IPS-11a (cell line): ENCODE measurements at regions not wholly inside any gene's neighbourhood (a gene's known extent, or its start where the extent isn't known, plus 50 kb on each side); places are given as distances from the start of the nearest gene placed in this dataset.

Experiments
- H3K4me3 ChIP-seq: one replicate; pipeline ENCODE4 v1.5.1; 2013; ENCODE audit warnings: low read depth, low read length, control low read depth

DNA sequence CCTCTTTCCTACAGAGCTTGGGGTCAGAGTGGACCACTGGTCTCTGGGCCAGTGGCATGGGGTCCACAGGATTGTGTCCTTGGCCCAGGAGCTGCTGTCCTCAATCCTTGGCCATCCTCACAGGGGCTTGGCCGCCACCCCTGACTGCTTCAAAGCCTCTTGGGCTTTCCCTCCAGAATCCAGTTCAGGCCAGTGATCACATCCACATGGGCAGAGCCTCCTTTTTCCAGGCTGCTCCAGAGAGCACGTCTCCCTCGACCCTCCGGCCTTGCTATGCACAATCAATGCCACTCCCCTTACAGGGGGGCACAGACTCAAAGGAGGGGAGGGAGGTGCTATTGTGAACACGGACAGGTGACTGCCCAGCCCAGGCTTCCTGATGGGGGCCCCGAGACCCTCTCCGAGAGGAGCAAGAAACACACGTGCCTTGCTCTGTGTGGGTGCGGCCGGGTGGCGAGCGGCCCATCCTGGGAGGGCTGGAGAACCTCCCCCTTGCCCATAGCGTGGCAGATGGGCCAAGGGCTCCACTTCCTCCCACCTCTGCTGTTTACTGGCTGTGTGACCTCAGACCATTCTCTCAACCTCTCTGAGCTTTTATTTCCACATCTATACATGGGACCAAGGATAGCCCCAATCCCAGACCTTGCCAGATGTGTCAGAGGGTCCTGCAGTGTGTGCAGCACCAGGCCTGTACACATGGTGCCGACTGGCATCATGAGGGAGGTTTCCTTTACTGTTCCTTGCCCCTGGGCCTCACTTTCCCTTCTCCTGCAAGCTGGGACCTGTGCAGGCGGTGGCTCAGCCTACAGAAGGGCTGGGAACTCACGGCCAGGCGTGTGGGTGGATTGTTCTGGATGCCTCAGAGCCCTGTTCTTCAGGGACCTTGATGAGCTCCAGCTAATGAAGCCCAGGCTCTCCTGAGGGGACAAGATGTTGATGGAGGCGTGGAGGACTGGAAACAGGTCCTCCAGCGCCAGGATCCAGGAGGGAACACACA, 229.0 kb upstream of the GSE1 start:
- no peak overlapping the region for H3K4me3 ChIP-seq

DNA sequence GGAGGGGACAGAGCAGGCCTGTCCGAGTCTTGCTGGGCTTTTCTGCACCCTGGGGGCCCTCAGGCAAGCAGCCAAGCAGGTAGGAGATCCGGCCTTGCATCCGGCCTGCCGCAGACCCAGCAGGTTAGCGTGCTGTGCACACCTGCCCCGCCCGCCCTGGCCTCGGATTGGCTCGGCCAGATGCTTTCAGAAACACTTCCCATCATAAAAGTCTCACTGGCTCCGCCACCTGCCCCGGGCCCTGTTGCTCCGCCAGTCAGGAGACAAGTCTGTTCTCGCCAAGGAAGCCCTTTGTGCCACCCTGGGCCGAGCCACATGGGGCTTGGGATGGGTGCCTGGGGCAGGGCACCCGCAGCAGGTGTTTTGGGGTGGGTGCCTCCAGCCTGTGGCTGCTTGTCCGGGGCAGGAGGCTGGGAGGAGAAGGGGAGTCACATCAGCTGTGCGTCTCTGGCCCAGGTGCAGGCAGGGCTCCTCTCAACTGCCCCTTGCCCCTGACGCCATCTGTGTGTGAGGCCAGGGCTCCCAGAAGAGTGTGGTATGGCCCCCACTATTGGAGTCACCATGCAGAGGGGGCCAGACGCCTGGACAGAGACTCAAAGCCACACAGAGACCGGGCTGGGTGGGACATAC, 228.2 kb upstream of the GSE1 start:
- H3K4me3 ChIP-seq, result no peak overlapping the region

DNA sequence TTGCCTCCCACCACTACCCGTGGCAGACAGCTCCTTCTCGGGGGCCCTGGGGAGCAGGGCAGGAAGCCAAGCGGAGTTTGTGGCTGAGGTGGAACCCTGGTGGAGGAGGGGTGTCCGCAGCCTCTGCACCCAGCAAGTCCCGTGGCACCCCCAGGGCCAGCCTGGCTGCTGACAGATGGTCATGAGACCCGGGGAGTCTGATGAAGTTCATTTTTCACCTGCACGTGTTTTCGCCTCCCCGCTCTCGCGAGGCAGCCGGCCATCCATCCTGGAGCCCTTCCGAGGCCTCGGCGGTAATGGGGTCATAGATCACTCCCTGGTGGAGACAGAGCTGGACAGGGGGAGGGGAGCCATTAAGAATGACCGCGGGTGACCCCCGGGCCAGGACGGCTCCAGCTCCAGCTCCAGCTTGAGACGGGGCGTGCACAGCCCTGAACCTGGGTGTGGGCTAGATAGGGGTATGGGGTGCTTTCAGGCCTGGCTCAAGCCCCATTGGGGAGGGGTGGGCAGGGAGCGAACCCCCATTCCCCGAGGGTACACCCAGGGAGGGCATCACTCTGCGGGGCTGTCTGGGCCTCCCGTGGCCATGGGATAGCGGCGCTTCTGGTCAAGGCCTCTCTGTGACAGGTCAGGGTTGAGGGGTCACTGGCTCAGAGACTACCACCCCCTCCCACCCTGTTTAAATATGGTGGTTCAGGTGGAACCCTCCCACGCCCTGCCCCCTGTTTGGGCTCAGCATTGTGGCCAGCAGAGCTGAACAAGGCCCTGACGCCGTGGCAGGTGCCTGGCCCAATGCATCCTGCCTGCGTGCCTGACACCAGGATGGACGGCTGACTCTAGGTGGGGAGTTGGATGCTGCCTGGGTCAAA, 227.4 kb upstream of the GSE1 start:
- H3K4me3 ChIP-seq, result no peak overlapping the region

DNA sequence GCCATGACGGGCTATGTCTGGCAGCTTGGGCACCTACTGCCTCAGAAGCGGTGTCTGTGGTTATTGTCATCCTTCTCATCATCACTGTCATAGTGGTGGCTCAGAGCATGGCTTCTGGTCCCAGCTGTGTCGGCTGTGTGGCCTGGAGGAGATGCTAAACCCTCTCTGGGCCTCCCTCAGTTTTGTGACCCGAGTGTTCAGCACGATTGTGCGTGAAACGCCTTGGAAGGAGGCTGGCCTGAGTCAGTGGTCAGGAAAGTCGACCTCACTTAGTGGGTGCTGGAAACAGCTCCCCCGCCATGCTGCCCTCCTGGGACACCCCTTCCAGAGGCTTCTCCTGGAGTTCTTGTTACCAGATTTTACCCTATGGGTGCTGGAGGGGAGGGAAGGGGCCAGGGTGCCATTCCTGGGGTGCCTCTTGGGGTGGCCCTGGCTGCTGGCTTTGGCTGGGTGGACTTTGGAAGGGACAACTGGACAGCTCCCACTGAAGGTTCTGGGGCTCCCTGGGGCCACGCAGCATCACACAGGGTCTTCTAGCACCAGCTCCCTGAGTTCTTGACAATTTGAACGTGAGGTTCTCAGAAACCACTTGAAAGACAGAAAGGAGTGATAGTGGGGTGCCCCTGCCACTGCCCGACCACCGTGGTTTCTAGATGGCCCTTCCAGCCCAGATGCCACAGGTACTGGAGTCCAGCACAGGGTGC, 226.5 kb upstream of the GSE1 start:
- no peak overlapping the region for H3K4me3 ChIP-seq

DNA sequence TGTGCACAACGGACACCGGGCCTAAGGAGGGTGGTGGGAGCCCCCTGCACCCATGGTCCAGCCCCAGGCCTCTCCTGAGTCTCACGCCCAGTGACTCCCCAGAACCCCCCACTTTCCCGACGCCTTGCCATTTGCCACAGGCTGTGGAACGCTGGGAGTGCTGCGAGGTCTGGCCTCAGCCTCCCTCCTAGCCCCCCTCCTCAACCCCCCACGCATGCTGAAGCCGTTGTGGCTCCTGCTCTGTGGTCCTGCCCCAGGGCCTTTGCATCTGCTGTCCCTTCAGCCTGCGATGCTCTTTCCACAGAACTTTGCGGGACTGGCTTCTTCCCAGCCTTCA, 226.0 kb upstream of the GSE1 start:
- no peak overlapping the region for H3K4me3 ChIP-seq

DNA sequence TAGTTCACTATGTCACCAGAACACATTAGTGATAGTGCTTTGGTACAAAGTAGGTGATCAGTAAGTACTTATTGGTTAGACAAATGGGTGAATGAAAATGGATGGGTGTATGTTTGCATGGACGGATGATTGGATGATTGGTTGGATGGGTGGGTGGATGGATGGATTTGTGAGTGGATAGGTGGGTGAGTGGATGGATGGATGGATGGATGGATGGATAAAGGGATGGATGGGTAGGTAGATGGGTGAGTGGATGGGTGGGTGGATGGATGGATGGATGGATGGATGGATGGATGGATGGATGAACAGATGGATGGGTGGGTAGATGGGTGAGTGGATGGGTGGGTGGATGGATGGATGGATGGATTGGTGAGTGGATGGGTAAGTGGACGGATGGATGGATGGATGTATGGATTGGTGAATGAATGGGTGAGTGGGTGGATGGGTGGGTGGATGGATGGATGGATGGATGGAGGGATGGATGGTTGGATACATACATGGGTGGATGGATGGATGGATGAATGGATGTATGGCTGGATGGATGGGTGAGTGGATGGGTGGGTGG, 225.3 kb upstream of the GSE1 start:
- no peak overlapping the region for H3K4me3 ChIP-seq

DNA sequence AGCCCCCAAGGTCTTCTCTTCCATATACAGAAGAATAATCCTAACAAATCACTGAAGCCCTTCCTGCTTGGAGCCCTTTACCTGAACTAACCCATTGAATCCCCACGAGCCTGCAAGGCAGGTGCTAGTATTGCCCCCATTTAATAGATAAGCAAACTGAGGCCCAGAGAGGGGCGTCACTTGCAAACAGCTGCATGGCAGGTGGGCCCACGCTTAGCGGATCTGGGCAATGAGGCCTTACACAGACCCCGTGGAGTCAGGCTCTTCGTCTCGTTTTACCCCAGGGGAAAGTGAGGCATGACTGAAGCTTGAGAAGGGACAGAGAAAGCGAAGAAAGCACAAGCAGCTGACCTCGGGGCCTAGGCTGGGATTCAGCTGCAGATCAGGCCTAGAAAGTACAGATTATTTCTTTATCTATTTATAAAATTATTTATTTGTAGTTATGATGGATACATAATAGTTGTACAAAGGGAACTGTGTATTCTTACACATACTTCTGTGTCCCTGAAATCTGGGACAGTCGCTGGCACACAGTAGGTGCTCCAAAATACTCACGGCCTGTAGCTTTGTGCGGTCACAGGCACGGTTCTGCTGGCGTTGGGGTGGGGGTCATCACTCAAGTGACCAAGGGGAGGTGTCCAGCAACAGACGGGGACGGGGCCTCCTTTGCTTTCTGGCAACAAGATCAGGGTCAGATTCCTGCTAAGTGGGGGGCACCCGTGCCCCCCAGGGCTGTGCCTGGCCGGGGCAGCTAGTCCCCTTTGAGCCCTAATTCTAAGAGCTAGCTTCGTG, 223.2 kb upstream of the GSE1 start:
- H3K4me3 ChIP-seq, result no peak overlapping the region

DNA sequence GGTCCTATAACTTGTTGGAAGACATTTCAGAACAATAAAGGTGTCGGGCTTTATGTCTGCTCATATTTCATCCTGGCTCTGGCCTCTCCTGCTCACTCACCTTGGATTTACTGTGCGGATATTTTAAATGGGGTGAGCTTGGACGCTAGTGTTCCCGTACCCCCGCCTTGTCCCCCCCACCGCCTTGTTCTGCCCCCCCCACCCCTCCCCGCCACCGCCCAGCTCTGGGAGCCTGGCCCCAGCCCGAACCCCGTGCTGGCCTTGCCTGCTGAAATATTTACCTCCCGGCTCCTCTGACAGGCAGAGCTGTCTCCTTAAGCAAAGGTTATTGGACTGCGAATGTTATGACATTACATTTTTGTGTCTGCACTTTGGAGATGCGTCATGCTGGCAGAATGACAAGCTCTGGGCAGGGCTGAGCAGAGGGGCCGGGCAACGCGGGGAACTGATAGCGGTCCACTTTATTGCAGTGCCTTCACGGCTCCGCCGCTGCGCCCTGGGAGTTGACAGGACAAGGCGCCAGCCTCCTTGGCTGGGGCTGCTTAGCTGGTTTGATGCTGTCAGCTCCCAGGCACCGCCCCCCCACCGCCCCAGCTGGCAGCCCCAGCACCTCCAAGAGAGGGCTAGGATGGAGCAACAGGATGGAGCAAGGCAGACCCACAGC, 222.5 kb upstream of the GSE1 start:
- no peak overlapping the region for H3K4me3 ChIP-seq

DNA sequence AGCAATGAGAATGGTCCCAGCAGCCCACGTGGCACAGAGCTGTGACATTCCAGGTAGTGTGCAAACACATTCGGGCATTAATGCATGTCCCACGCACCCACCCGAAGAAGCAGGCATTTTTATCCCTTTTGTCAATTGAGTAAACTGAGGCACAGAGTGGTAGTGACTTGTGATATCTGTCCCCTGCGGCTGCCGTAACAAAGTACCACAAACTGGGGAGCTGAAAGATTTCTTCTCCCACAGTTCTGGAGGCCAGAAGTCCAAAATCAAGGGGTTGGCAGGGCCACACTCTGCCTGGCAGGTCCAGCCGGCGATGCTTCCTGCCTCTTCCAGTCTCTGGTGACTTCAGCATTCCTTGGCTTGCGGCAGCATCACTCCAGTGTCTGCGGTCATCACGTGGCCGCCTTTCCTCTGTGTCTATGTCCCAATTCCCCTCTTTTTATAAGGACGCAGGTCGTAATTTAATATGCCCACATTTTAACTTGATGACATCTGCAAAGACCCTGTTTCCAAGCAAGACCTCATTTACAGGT, 221.9 kb upstream of the GSE1 start:
- H3K4me3 ChIP-seq, result no peak overlapping the region

DNA sequence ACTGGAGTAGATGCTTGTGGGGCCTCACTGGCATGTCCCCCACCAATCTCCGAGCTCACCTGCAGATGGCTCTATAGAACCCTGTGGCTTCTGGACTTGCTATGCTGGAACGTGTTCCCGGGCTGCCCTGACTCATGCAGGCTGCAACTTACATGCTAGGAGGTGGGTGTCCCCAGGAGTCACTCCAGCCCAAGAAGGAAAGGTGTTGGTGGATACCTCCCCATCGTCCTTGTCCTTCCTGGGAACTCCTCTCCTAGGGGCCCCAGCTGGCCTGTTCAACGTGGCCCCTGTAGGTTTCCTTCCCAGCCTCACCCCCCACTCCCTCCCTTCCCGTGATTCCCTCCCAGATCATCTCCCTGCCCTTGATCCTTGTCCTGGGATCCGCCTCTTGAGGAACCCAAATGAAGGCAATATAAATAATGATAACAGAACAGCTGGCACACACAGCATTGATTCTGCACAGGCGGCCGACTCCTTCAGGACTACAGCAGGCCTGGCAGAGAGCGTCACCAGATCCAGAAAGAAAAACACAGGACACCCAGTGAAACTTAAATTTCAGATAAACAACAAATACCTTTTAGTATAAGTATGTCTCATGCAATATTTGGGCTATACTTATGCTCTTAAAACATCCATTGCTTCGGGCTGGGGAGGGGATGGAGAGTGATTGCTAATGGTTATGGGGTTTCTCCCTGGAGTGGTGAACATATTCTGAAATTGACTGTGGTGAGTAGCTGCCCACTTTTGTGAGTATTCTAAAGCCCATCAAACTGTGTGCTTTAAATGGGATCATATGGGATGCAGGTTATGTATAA, 221.1 kb upstream of the GSE1 start:
- H3K4me3 ChIP-seq, result no peak overlapping the region

DNA sequence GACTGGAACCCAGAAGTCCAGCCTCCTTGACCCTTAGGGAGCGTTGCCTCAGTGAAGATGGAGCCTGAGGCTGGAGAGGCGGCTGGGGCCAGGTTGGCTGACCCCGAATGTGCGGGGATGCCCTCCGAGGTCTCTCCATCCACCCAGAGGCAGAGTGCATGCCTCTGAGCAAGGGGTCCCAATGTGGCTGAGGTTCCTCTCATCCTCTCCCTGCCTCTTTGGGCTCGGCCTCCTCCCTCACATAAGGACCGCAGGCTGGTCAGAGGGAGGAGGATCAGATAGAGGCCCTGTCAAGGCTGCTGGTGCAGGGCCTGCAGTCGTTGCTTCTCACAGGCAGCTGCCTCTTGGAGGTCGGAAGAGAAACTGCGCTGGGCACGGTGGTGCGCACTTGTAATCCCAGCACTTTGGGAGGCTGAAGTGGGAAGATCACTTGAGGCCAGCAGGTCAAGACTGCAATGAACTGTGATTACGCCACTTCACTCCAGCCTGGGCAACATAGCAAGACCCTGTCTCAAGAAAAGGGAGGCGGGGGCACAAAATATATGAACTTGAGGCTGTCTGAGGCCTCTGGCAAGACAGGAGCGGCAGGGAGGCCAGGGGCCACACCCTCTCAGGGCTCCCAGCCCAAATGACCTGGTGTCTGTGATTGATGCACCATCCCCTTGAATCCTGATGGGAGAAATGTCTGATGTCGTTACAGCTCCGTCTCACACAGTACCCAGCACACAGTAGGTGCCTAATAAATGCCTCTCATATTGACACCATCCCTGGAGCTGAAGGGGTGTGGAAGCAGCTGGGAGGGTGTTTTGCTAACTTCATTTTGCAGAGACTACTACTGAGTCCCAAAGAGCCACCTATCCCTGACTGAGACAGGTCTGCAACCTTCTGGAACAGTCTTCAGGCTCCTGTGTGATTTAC, 220.1 kb upstream of the GSE1 start:
- no peak overlapping the region for H3K4me3 ChIP-seq

DNA sequence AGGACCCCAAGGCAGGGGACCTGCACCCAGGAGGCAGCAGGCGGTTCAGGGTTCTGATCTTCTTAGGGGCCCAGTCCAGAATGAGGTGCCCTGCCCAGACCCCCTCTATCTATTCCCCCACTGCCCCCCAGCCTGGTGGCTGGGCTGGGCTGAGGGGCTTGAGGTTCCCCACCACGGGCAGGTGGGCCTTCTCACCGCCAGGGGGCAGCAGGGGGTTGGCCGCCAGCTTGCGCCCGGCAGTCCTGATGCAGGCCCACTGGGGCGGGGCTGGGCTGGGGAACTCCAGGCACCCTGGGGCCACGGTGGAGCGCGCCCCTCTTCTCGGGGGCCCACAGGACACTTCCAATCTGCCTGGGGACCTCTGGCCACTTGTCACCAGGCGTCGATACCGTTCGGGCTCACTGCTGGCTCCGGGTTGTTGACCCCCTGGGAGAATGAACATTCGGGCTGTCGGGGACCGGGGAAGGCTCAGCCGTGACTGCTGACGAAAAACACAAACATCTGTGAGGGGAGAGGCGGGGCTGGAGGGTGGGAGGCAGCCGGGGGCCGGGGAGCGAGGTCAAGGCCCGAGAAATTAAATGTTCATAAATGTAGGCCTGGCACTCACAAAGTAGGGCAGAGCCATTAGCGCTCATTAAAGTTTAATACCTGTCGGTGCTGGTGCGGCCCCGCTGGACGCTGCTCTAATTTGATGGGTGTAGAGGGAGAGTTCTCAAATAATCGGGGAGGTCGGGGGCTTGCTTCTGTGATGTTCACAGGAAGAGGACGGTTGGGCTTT, 219.3 kb upstream of the GSE1 start:
- no peak overlapping the region for H3K4me3 ChIP-seq

DNA sequence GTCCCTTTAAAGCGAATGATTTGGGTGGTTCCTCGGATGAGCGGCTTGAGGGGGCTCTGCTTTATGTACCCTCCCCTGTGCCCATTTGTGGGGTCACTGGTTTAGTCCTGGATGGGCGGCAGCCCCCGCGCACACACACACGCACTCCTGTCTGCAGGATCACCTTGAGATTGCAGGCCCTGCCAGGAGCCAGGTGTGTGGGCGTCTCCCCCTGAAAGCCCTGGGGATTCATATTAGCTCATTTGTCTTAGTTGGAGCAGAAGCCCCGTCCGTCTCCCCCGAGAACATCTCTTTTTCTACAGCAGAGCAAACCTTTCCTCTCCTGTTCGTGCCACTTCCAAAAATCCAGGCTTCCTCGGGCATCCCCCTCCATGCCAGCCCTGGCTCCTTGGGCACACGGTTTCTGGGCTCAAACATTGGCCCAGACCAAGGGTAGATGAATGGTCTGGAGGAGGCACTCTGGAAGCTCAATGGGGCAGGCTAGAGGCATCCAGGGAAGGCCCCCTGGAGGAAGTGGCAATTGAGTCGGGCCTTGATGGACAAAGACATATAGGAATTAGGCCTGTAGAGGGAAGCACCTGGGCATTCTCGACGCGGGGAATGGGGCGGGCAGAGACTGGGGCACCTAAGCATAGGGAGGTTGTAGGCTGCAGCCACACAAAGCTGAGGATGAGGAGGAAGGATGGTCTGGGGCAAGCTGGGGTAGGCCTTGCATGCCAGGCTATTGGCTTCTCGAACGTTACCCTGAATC, 218.5 kb upstream of the GSE1 start:
- no peak overlapping the region for H3K4me3 ChIP-seq

DNA sequence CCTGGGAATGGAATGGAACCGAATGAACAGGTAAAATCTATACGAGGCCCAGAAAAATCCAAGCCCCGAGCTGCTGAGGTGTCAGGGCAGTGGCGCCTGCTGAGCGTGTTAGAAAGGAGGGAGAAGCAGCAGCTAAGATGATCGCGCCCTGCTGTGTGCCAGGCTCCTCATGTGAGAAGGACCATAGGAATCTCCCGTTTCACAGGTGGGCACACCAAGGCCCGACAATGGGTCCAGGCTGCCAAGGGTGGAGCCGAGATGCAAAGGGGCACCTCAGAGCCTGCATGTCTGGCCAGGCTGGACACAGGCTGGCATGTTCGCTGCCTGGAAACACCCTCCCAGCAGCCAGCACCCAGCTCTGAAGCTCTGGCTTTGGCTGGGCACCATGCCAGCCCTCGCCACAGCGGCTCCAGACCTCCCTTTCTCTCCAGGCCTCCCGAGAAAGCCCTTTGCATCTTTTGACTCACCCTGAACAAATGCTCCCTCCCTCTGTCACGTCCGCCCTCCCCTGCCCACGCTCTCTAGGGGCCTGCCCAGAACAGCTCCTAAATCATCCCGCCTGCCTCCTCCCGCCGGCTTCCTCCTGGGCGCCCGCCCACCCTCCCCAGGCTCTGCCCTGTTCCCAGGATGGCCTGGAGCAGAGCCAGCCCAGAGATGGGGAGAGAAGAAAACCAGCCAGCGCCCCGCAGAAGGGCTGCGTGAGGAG, 217.8 kb upstream of the GSE1 start:
- no peak overlapping the region for H3K4me3 ChIP-seq
